NCI-H2081 (cell line): ENCODE measurements at regions not wholly inside any gene's neighbourhood (a gene's known extent, or its start where the extent isn't known, plus 50 kb on each side); places are given as distances from the start of the nearest gene placed in this dataset.
"Not testable (repeated sequence)": the region's sequence is repeated elsewhere in the genome, so short reads cannot be mapped to it uniquely, and the experiment has no call there.

Experiments used
- DNase-seq, 2 experiments: peaks; one replicate each; lab custom pipeline; 2025; lab: John Stamatoyannopoulos, UW

- DNase-seq, result no peak
These were observed 205.2 kb downstream of the KCNJ2 start for GRCh38 chr17:70374496-70374895.

- no peak for DNase-seq
These were observed 206.1 kb downstream of the KCNJ2 start for GRCh38 chr17:70375406-70375805.

- no peak for DNase-seq
These were observed 206.8 kb downstream of the KCNJ2 start for GRCh38 chr17:70375813-70376770.

- no peak for DNase-seq
These were observed 208.3 kb downstream of the KCNJ2 start for GRCh38 chr17:70377654-70378053.

- no peak for DNase-seq
These were observed 208.7 kb downstream of the KCNJ2 start for GRCh38 chr17:70378076-70378475.

GRCh38 chr17:70379945-70380344 is 210.6 kb downstream of the KCNJ2 start:
- DNase-seq, result no peak

- not testable (repeated sequence) for DNase-seq
These were observed 212.6 kb downstream of the KCNJ2 start for GRCh38 chr17:70381916-70382315.

GRCh38 chr17:70388326-70388725 is 219.0 kb downstream of the KCNJ2 start:
- DNase-seq, result no peak

GRCh38 chr17:70389232-70389757 is 220.0 kb downstream of the KCNJ2 start:
- not testable (repeated sequence) for DNase-seq

- no peak for DNase-seq
These were observed 220.7 kb downstream of the KCNJ2 start for GRCh38 chr17:70390049-70390448.

GRCh38 chr17:70394473-70395232 is 225.3 kb downstream of the KCNJ2 start:
- no peak for DNase-seq

- DNase-seq, result no peak
These were observed 236.3 kb downstream of the KCNJ2 start for GRCh38 chr17:70405492-70406220.

GRCh38 chr17:70407506-70407905 is 238.2 kb downstream of the KCNJ2 start:
- no peak for DNase-seq

GRCh38 chr17:70408768-70409167 is 239.4 kb downstream of the KCNJ2 start:
- no peak for DNase-seq

GRCh38 chr17:70414300-70414699 is 245.0 kb downstream of the KCNJ2 start:
- DNase-seq, result no peak

- no peak for DNase-seq
These were observed 251.6 kb downstream of the KCNJ2 start for GRCh38 chr17:70420861-70421445.

- no peak for DNase-seq
These were observed 253.5 kb downstream of the KCNJ2 start for GRCh38 chr17:70422862-70423261.

- DNase-seq, result no peak
These were observed 254.2 kb downstream of the KCNJ2 start for GRCh38 chr17:70423562-70423961.

- no peak for DNase-seq
These were observed 257.4 kb downstream of the KCNJ2 start for GRCh38 chr17:70426752-70427151.

GRCh38 chr17:70434536-70435490 is 265.5 kb downstream of the KCNJ2 start:
- no peak for DNase-seq
